Activated CD8-positive, alpha-beta memory T cell treated with anti-CD3 and anti-CD28 coated beads for 1 hour (primary cell): ENCODE measurements at regions not wholly inside any gene's neighbourhood (a gene's known extent, or its start where the extent isn't known, plus 50 kb on each side); places are given as distances from the start of the nearest gene placed in this dataset.
"Not testable (repeated sequence)": the region's sequence is repeated elsewhere in the genome, so short reads cannot be mapped to it uniquely, and the experiment has no call there.

ENCODE experiments used
- DNase-seq, 2 donors: peaks; one replicate each; pipeline ENCODE4 v3.0.0-alpha.2; 2020; ENCODE audit warnings: low read depth in 1 of 2; ENCODE audit errors: extremely low read depth in 1 of 2

GRCh38 chr13:33545492-33545891 lies 259.9 kb upstream of the STARD13 start:
- no peak for DNase-seq

GRCh38 chr13:33547035-33547434 lies 261.5 kb upstream of the STARD13 start:
- DNase-seq = no peak

- no peak for DNase-seq
These were observed 262.5 kb upstream of the STARD13 start for GRCh38 chr13:33548069-33548468.

GRCh38 chr13:33550276-33550675 lies 264.7 kb upstream of the STARD13 start:
- no peak for DNase-seq

GRCh38 chr13:33550885-33551284 lies 265.3 kb upstream of the STARD13 start:
- DNase-seq = no peak

GRCh38 chr13:33554919-33555791 lies 262.8 kb upstream of the RFC3 start:
- no peak for DNase-seq

GRCh38 chr13:33556828-33557227 lies 261.1 kb upstream of the RFC3 start:
- DNase-seq = no peak

- no peak for DNase-seq
These were observed 257.2 kb upstream of the RFC3 start for GRCh38 chr13:33560726-33561125.

GRCh38 chr13:33561627-33562026 lies 256.3 kb upstream of the RFC3 start:
- no peak for DNase-seq

GRCh38 chr13:33571618-33572017 lies 246.3 kb upstream of the RFC3 start:
- no peak for DNase-seq

- not testable (repeated sequence) for DNase-seq
These were observed 245.6 kb upstream of the RFC3 start for GRCh38 chr13:33572322-33572721.

- no peak for DNase-seq
These were observed 242.6 kb upstream of the RFC3 start for GRCh38 chr13:33575378-33575777.

GRCh38 chr13:33577007-33577406 lies 240.9 kb upstream of the RFC3 start:
- no peak for DNase-seq

- DNase-seq = no peak
These were observed 239.2 kb upstream of the RFC3 start for GRCh38 chr13:33578786-33579185.

GRCh38 chr13:33582121-33582520 lies 235.8 kb upstream of the RFC3 start:
- DNase-seq = no peak

GRCh38 chr13:33583398-33583797 lies 234.6 kb upstream of the RFC3 start:
- no peak for DNase-seq

- no peak for DNase-seq
These were observed 227.0 kb upstream of the RFC3 start for GRCh38 chr13:33590936-33591335.

- no peak for DNase-seq
These were observed 211.3 kb upstream of the RFC3 start for GRCh38 chr13:33606692-33607091.

- peak in 1 of 2 donors; percentile 9 for DNase-seq
These were observed 207.4 kb upstream of the RFC3 start for GRCh38 chr13:33610438-33611120.

- DNase-seq = no peak
These were observed 206.7 kb upstream of the RFC3 start for GRCh38 chr13:33611121-33611805.
